Endodermal cell (in vitro differentiated cells): ENCODE measurements at regions not wholly inside any gene's neighbourhood (a gene's known extent, or its start where the extent isn't known, plus 50 kb on each side); places are given as distances from the start of the nearest gene placed in this dataset.

ENCODE experiments used
- DNase-seq: peaks from one replicate; pipeline ENCODE4 v3.0.0-alpha.2; 2017
- H3K27ac ChIP-seq: 2 replicates; pipeline ENCODE4 v1.5.1; 2013; ENCODE audit warnings: mild to moderate bottlenecking, low read depth, low read length, moderate library complexity
- H3K27me3 ChIP-seq: 2 replicates; pipeline ENCODE4 v1.6.1; 2013; ENCODE audit warnings: mild to moderate bottlenecking, low read length, moderate library complexity; ENCODE audit not compliant: insufficient read depth, control insufficient read depth, poor library complexity, severe bottlenecking
- H3K36me3 ChIP-seq: 2 replicates; pipeline ENCODE4 v1.7.0; 2013; ENCODE audit warnings: mild to moderate bottlenecking, low read length, moderate library complexity; ENCODE audit not compliant: control insufficient read depth, insufficient read depth
- H3K4me1 ChIP-seq: one replicate; pipeline ENCODE4 v1.7.0; 2013; ENCODE audit warnings: low read length; ENCODE audit not compliant: control insufficient read depth, insufficient read depth
- H3K4me3 ChIP-seq: 2 replicates; pipeline ENCODE4 v1.5.1; 2013; ENCODE audit warnings: mild to moderate bottlenecking, low read length, moderate library complexity
- H3K9ac ChIP-seq: 2 replicates; pipeline ENCODE4 v1.6.1; 2013; ENCODE audit warnings: mild to moderate bottlenecking, low read length, moderate library complexity; ENCODE audit not compliant: poor library complexity, severe bottlenecking; ENCODE audit errors: extremely low read depth
- H3K9me3 ChIP-seq: 2 replicates; pipeline ENCODE4 v1.6.1; 2013; ENCODE audit warnings: mild to moderate bottlenecking, low read length, moderate library complexity; ENCODE audit not compliant: control insufficient read depth
- H3K27ac Mint-ChIP-seq: 2 replicates; pipeline ENCODE4 v1.8.0; 2020; ENCODE audit warnings: mixed read lengths
- H3K27me3 Mint-ChIP-seq: 2 replicates; pipeline ENCODE4 v1.8.0; 2021; ENCODE audit warnings: mild to moderate bottlenecking, mixed read lengths; ENCODE audit not compliant: insufficient read depth
- H3K36me3 Mint-ChIP-seq: 2 replicates; pipeline ENCODE4 v1.8.0; 2020; ENCODE audit warnings: low read depth, mixed read lengths
- H3K4me1 Mint-ChIP-seq: 2 replicates; pipeline ENCODE4 v1.8.0; 2020; ENCODE audit warnings: mixed read lengths
- H3K4me3 Mint-ChIP-seq: 2 replicates; pipeline ENCODE4 v1.8.0; 2020; ENCODE audit warnings: mild to moderate bottlenecking, moderate library complexity, mixed read lengths
- H3K9me3 Mint-ChIP-seq: 2 replicates; pipeline ENCODE4 v1.8.0; 2020; ENCODE audit warnings: mild to moderate bottlenecking, mixed read lengths
- CTCF ChIP-seq: fragments of 200-600 bp; sonication (generic); conservative IDR thresholded peaks from 2 replicates; pipeline ENCODE4 v1.5.0; 2021; ENCODE audit warnings: antibody characterized with exemption, mild to moderate bottlenecking
- WGBS, 2 experiments: methylation state at CpG; one replicate each; pipeline versions ENCODE4 v1.1.5 to v1.1.7; 2013; ENCODE audit warnings: missing lambda C conversion rate in 2 of 2, mixed read lengths in 1 of 2; ENCODE audit not compliant: insufficient coverage in 1 of 2, insufficient read length in 1 of 2; 5-methylcytosine and 5-hydroxymethylcytosine counted together

DNA sequence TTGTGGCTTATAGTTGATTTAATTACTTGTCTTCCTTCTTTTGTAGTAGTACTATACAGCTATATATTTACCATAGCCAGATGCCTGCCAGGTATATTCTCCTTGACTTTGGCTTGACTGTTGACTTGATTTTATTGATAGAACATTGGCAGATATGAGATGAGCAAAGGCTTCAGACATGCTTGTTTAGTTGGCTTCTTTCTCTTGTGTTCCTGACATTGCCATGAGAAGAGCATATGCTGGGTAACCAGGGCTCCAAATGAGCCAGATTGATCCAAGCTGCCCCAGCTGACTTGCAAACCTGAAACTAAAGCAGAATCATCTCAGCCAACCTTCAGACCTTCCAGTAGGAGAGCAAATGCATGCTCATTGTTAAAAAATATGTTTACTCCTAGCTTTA, 508.1 kb upstream of the BTBD3 start:
- no peak overlapping the region for H3K27ac Mint-ChIP-seq
- H3K36me3 Mint-ChIP-seq = no peaks in the 10 kb centered on the region
- DNase-seq = no peak
- no peaks in the 10 kb centered on the region for H3K27me3 Mint-ChIP-seq
- no peak overlapping the region for H3K27ac ChIP-seq
- H3K4me3 ChIP-seq = no peak overlapping the region
- no peak for TF ChIP-seq CTCF
- no peak overlapping the region for H3K4me3 Mint-ChIP-seq
- H3K4me1 ChIP-seq = no peaks in the 10 kb centered on the region
- no peaks in the 10 kb centered on the region for H3K9me3 Mint-ChIP-seq
- peaks cover 4% of the 10 kb centered on the region for H3K9me3 ChIP-seq
- no peaks in the 10 kb centered on the region for H3K4me1 Mint-ChIP-seq
- no peak overlapping the region for H3K9ac ChIP-seq
- no peaks in the 10 kb centered on the region for H3K36me3 ChIP-seq
- H3K27me3 ChIP-seq = no peaks in the 10 kb centered on the region

DNA sequence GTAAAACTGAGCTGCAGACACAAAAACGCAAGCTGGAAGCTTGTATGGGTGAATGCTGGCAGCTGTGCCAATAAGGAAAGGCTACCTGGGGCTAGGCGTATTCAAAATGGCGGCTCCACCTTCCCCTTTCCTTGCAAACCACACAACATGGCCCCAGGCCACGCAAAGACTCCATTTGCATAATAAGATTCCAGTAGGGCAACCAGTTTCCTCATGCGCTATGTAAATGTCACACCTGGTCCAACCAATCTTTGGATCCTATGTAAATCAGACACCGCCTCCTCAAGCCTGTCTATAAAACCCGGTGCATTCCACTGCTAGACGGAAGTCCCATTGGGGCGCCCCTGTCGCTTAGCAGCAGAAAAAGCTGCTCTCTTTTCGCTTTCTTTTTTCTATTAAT, 505.9 kb upstream of the BTBD3 start:
- DNase-seq = no peak
- TF ChIP-seq CTCF = no peak
- no peak overlapping the region for H3K27ac Mint-ChIP-seq
- H3K36me3 ChIP-seq = no peaks in the 10 kb centered on the region
- no peaks in the 10 kb centered on the region for H3K27me3 ChIP-seq
- H3K9me3 Mint-ChIP-seq = no peaks in the 10 kb centered on the region
- WGBS, 2 experiments = 94 to 95% methylated on average over 6 to 11 of the region's 11 CpGs
- no peaks in the 10 kb centered on the region for H3K36me3 Mint-ChIP-seq
- H3K4me3 ChIP-seq = no peak overlapping the region
- no peak overlapping the region for H3K4me3 Mint-ChIP-seq
- no peaks in the 10 kb centered on the region for H3K27me3 Mint-ChIP-seq
- H3K4me1 Mint-ChIP-seq = no peaks in the 10 kb centered on the region
- no peak overlapping the region for H3K9ac ChIP-seq
- H3K9me3 ChIP-seq = peaks cover 4% of the 10 kb centered on the region
- no peaks in the 10 kb centered on the region for H3K4me1 ChIP-seq
- H3K27ac ChIP-seq = no peak overlapping the region

GRCh38 chr20:11426948-11427347, 490.7 kb upstream of the BTBD3 start:
- no peaks in the 10 kb centered on the region for H3K36me3 Mint-ChIP-seq
- H3K4me3 ChIP-seq = no peak overlapping the region
- no peaks in the 10 kb centered on the region for H3K27me3 Mint-ChIP-seq
- no peak overlapping the region for H3K27ac ChIP-seq
- H3K9me3 ChIP-seq = no peaks in the 10 kb centered on the region
- H3K4me3 Mint-ChIP-seq = no peak overlapping the region
- no peaks in the 10 kb centered on the region for H3K27me3 ChIP-seq
- no peak for DNase-seq
- H3K36me3 ChIP-seq = no peaks in the 10 kb centered on the region
- no peaks in the 10 kb centered on the region for H3K4me1 ChIP-seq
- no peak overlapping the region for H3K9ac ChIP-seq
- 77% methylated on average over 3 of the region's 3 CpGs; no CpG with 5 or more reads in 1 of the 2 experiments for WGBS, 2 experiments
- H3K4me1 Mint-ChIP-seq = no peaks in the 10 kb centered on the region
- TF ChIP-seq CTCF = no peak
- H3K9me3 Mint-ChIP-seq = no peaks in the 10 kb centered on the region
- no peak overlapping the region for H3K27ac Mint-ChIP-seq
